CD4-positive, alpha-beta memory T cell (primary cell): ENCODE measurements at regions not wholly inside any gene's neighbourhood (a gene's known extent, or its start where the extent isn't known, plus 50 kb on each side); places are given as distances from the start of the nearest gene placed in this dataset.
A peak's percentile ranks its signal among the peaks of the same experiment; 100 is the strongest.

Experiments used
- CTCF ChIA-PET: fragments of 350-600 bp; sonication (Branson Sonifier 250); formaldehyde crosslinking; loops from one replicate; lab custom pipeline; 2021; ENCODE audit warnings: inconsistent platforms; ENCODE audit not compliant: partially characterized antibody; lab: Charles Lee
- POLR2A ChIA-PET: fragments of 350-600 bp; sonication (Branson Sonifier 250); formaldehyde crosslinking; loops from one replicate; lab custom pipeline; 2021; ENCODE audit not compliant: partially characterized antibody; lab: Charles Lee
- DNase-seq, 5 donors: peaks; one replicate each; pipeline versions ENCODE4 v3.0.0 to v3.0.0-alpha.2; 2020 to 2022; ENCODE audit warnings: mixed read lengths in 1 of 5
- H3K27ac ChIP-seq: one replicate; pipeline ENCODE4 v1.7.0; 2013; ENCODE audit warnings: low read depth, low read length
- H3K27me3 ChIP-seq: 2 replicates; pipeline ENCODE4 v1.7.0; 2013; ENCODE audit warnings: mild to moderate bottlenecking, low read length, moderate library complexity; ENCODE audit not compliant: insufficient read depth
- H3K36me3 ChIP-seq: 2 replicates; pipeline ENCODE4 v1.7.0; 2013; ENCODE audit warnings: mild to moderate bottlenecking, low read length, moderate library complexity; ENCODE audit not compliant: insufficient read depth
- H3K4me1 ChIP-seq: 2 replicates; pipeline ENCODE4 v1.7.0; 2013; ENCODE audit warnings: mild to moderate bottlenecking, low read length, moderate library complexity; ENCODE audit not compliant: insufficient read depth
- H3K4me3 ChIP-seq, 2 donors: one replicate each; pipeline ENCODE4 v1.7.0; 2013; ENCODE audit warnings: low read length in 2 of 2, mild to moderate bottlenecking in 1 of 2
- H3K9me3 ChIP-seq, 2 donors: one replicate each; pipeline ENCODE4 v1.7.0; 2013; ENCODE audit warnings: low read length in 2 of 2, control low read depth in 1 of 2; ENCODE audit not compliant: control insufficient read depth in 1 of 2
- H3K27ac Mint-ChIP-seq, 7 donors: one replicate each; pipeline ENCODE4 v1.8.0; 2020 to 2021; ENCODE audit warnings: mixed read lengths in 7 of 7, mild to moderate bottlenecking in 6 of 7, inconsistent platforms in 3 of 7, moderate library complexity in 3 of 7
- H3K27me3 Mint-ChIP-seq, 2 donors: one replicate each; pipeline ENCODE4 v1.8.0; 2020 to 2021; ENCODE audit warnings: mixed read lengths in 2 of 2
- H3K36me3 Mint-ChIP-seq, 2 donors: one replicate each; pipeline ENCODE4 v1.8.0; 2020 to 2021; ENCODE audit warnings: mixed read lengths in 2 of 2, inconsistent platforms in 1 of 2, mild to moderate bottlenecking in 1 of 2
- H3K4me1 Mint-ChIP-seq, 4 donors: one replicate each; pipeline ENCODE4 v1.8.0; 2020 to 2021; ENCODE audit warnings: mixed read lengths in 4 of 4, mild to moderate bottlenecking in 1 of 4
- H3K4me3 Mint-ChIP-seq, 8 donors: one replicate each; pipeline ENCODE4 v1.8.0; 2020 to 2021; ENCODE audit warnings: mixed read lengths in 8 of 8, mild to moderate bottlenecking in 7 of 8, moderate library complexity in 6 of 8, inconsistent platforms in 3 of 8
- H3K9me3 Mint-ChIP-seq, 8 donors: one replicate each; pipeline ENCODE4 v1.8.0; 2020 to 2021; ENCODE audit warnings: mixed read lengths in 8 of 8, mild to moderate bottlenecking in 5 of 8, inconsistent platforms in 3 of 8, moderate library complexity in 1 of 8
- intact Hi-C: fragments of 100-400 bp; cut with micrococcal nuclease; formaldehyde crosslinking; loops from one replicate; pipeline ENCODE4 v1.15.1; 2023

- Mint-ChIP-seq H3K36me3 (no peaks in the 10 kb centered on the region), H3K9me3 (no peaks in the 10 kb centered on the region), H3K27me3 (no peaks in the 10 kb centered on the region), H3K4me1 (peaks cover 0 to 4% (median 0%) of the 10 kb centered on the region in 4 donors), H3K27ac (no peak overlapping the region), H3K4me3 (no peak overlapping the region)
- CTCF ChIA-PET: no interaction called here
- intact Hi-C loops: no loop called here
- no peak overlapping the region for H3K4me3 ChIP-seq
- no peak for DNase-seq
- H3K27ac ChIP-seq: no peak overlapping the region
- no peaks in the 10 kb centered on the region for H3K9me3 ChIP-seq
- H3K27me3 ChIP-seq: no peaks in the 10 kb centered on the region
- POLR2A ChIA-PET: no interaction called here
- no peaks in the 10 kb centered on the region for H3K4me1 ChIP-seq
- no peaks in the 10 kb centered on the region for H3K36me3 ChIP-seq
Measured at GRCh38 chr17:83177611-83178532, 98.5 kb downstream of the METRNL start.

GRCh38 chr17:83178533-83179304 lies 99.3 kb downstream of the METRNL start:
- no peaks in the 10 kb centered on the region for H3K27me3 ChIP-seq
- Mint-ChIP-seq H3K9me3 (no peaks in the 10 kb centered on the region), H3K4me3 (no peak overlapping the region), H3K36me3 (no peaks in the 10 kb centered on the region), H3K27ac (no peak overlapping the region), H3K4me1 (peaks cover 0 to 4% (median 0%) of the 10 kb centered on the region in 4 donors), H3K27me3 (no peaks in the 10 kb centered on the region)
- ChIA-PET CTCF (no interaction called here), POLR2A (no interaction called here)
- H3K4me3 ChIP-seq: no peak overlapping the region
- no peak overlapping the region for H3K27ac ChIP-seq
- no peaks in the 10 kb centered on the region for H3K9me3 ChIP-seq
- no peak for DNase-seq
- no peaks in the 10 kb centered on the region for H3K36me3 ChIP-seq
- no peaks in the 10 kb centered on the region for H3K4me1 ChIP-seq
- intact Hi-C loops: no loop called here

DNA sequence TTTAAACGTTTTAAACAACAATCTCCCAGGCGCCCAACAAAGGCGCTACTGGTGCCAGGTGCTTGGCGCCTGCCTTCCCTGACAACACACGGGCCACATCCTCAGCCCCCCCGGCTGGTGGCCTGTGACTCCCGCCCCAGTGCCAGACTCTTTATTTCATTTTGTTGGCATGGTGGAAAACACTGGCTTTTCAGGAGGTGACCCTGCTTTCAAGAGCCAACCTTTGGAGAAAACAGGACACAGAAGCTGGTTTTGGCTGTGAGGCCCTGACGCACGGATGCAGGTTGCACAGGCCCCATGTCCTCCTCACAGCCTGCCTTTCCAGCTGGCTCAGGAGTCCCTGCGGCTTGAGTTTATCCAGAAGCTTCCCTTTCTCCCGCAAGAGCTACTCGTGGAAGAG lies 100.0 kb downstream of the METRNL start:
- intact Hi-C loops: no loop called here
- POLR2A ChIA-PET: no interaction called here

DNA sequence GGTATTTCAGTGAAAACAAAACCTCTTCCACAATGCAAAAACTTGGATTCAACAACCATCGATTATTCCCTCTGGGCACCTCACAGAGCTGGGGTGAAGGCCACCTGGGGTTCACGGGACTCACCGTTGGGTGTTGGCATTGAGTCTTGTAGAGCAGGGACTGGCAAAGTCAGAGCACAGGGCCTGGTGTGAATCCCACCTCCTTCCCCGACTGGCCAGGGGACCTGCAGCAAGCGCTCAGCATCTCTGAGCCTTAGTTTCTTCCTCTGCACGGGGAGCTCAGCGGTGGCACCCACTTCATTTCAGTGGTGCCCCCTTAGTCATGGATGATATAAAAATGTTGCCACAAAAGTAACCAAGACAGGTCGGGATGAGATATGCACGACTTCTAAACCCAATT lies 100.4 kb downstream of the METRNL start:
- no peak for DNase-seq
- CTCF ChIA-PET: no interaction called here
- H3K4me3 Mint-ChIP-seq: no peak overlapping the region
- H3K9me3 ChIP-seq: no peaks in the 10 kb centered on the region
- no peaks in the 10 kb centered on the region for H3K27me3 ChIP-seq
- intact Hi-C loops: no loop called here
- no peaks in the 10 kb centered on the region for H3K27me3 Mint-ChIP-seq
- H3K36me3 Mint-ChIP-seq: no peaks in the 10 kb centered on the region
- no peaks in the 10 kb centered on the region for H3K4me1 ChIP-seq
- no peak overlapping the region for H3K27ac ChIP-seq
- H3K4me1 Mint-ChIP-seq: peaks cover 0 to 4% (median 0%) of the 10 kb centered on the region in 4 donors
- H3K4me3 ChIP-seq: no peak overlapping the region
- H3K27ac Mint-ChIP-seq: peak overlapping the region in 1 of 7 donors; percentile 22
- no peaks in the 10 kb centered on the region for H3K36me3 ChIP-seq
- POLR2A ChIA-PET: no interaction called here
- H3K9me3 Mint-ChIP-seq: no peaks in the 10 kb centered on the region

More for the DNA sequence above, 100.0 kb downstream of the METRNL start:
- no peaks in the 10 kb centered on the region for H3K36me3 ChIP-seq
- no peaks in the 10 kb centered on the region for H3K9me3 ChIP-seq
- Mint-ChIP-seq H3K4me1 (peaks cover 0 to 4% (median 0%) of the 10 kb centered on the region in 4 donors), H3K27me3 (no peaks in the 10 kb centered on the region), H3K27ac (no peak overlapping the region), H3K4me3 (no peak overlapping the region), H3K36me3 (no peaks in the 10 kb centered on the region), H3K9me3 (no peaks in the 10 kb centered on the region)
- H3K27me3 ChIP-seq: no peaks in the 10 kb centered on the region
- H3K4me1 ChIP-seq: no peaks in the 10 kb centered on the region
- H3K27ac ChIP-seq: no peak overlapping the region
- DNase-seq: no peak
- CTCF ChIA-PET: no interaction called here
- H3K4me3 ChIP-seq: no peak overlapping the region

DNA sequence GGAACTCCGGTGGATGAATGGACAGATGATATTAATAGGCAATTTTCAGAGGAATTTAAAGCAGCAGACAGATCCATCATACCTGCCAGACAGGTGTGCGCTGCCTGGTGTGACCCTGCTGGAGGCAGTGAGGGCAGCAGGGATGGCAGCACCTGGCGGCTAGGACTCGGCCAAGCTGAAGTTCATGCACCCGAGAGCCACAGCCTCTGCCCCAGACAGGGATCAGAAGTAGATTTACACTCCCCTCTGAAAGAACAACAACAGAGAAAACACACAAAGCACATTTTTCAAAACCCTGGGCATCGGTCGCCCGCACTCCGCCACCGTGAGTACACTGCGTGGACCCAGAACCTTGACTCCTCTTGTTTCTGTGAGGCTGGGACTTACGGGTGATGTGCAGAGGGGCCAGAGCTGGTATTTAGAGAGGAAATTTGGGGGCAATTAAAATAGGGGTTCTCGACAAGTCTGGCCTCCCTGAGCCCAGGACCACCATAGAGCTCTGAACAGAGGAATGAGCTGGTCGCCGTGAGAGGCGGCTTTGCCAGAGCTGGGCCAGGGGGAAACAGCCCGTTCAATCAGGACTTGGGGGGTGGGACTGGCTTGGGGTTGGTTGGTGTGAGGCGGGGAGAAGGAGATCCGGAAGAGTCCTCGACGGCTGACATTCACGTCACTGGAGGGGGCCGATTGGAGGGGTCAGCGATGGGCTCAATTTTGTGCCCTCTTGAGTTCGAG lies 101.0 kb downstream of the METRNL start:
- Histone ChIP-seq H3K9me3 (no peaks in the 10 kb centered on the region), H3K4me1 (no peaks in the 10 kb centered on the region), H3K36me3 (no peaks in the 10 kb centered on the region), H3K27me3 (no peaks in the 10 kb centered on the region), H3K27ac (no peak overlapping the region), H3K4me3 (no peak overlapping the region)
- Mint-ChIP-seq H3K27ac (no peak overlapping the region), H3K9me3 (no peaks in the 10 kb centered on the region), H3K4me3 (no peak overlapping the region), H3K27me3 (no peaks in the 10 kb centered on the region), H3K36me3 (no peaks in the 10 kb centered on the region), H3K4me1 (peaks cover 0 to 4% (median 0%) of the 10 kb centered on the region in 4 donors)
- DNase-seq: no peak
- ChIA-PET POLR2A (no interaction called here), CTCF (no interaction called here)
- intact Hi-C loops: no loop called here

DNA sequence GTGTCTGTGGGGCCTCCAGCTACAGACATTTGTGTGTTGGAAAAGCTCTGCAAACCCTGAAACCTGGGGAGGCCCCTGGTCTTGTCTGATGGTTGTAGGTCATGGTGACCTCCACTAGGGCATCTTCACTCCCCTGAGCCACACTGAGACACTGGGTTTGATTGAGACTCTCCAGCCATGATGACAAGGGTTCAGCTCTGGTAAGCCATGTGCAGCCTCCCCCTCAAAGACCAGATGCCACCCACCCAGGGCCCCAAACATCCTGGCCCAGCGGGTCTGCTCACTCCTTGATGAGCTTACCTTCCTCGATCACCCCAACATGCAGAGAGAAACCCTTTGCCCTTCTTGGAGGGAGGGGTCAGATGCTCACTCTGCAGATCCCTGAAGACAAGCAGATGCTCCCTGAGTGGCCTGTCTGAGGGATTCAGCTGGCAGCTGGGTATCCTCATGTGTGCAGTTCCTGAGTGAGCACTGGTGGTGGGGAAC lies 101.6 kb downstream of the METRNL start:
- CTCF ChIA-PET: no interaction called here
- H3K27me3 Mint-ChIP-seq: no peaks in the 10 kb centered on the region
- no peak overlapping the region for H3K27ac Mint-ChIP-seq
- peaks cover 0 to 4% (median 0%) of the 10 kb centered on the region in 4 donors for H3K4me1 Mint-ChIP-seq
- Histone ChIP-seq H3K9me3 (no peaks in the 10 kb centered on the region), H3K4me1 (no peaks in the 10 kb centered on the region), H3K4me3 (no peak overlapping the region), H3K36me3 (no peaks in the 10 kb centered on the region), H3K27ac (no peak overlapping the region), H3K27me3 (no peaks in the 10 kb centered on the region)
- no peak for DNase-seq
- no peaks in the 10 kb centered on the region for H3K36me3 Mint-ChIP-seq
- H3K9me3 Mint-ChIP-seq: no peaks in the 10 kb centered on the region
- intact Hi-C loops: no loop called here
- POLR2A ChIA-PET: no interaction called here
- H3K4me3 Mint-ChIP-seq: no peak overlapping the region
